A549 (cell line): ENCODE measurements at regions not wholly inside any gene's neighbourhood (a gene's known extent, or its start where the extent isn't known, plus 50 kb on each side); places are given as distances from the start of the nearest gene placed in this dataset.

ENCODE experiments used
- ATAC-seq, 2 experiments: fragments of 200-7000 bp in 1 of 2; fragments of >200 bp in 1 of 2; cut with Nextera tagmentation in 1 of 2; cut with Tn5 transposase in 1 of 2; 3 replicates each; pipeline versions ENCODE4 v1.8.0 to v1.9.1; 2018 to 2020; ENCODE audit warnings: mild to moderate bottlenecking in 1 of 2, moderate library complexity in 1 of 2
- CTCF ChIA-PET: fragments of 300-600 bp; sonication (Branson Sonifier 250); formaldehyde crosslinking; extraction: SDS; loops from one replicate; lab custom pipeline; 2021; ENCODE audit warnings: antibody characterized with exemption, inconsistent platforms; lab: Yijun Ruan, JAX
- POLR2A ChIA-PET: fragments of 350-600 bp; formaldehyde crosslinking; extraction: SDS; loops from one replicate; lab custom pipeline; 2021; ENCODE audit warnings: antibody characterized with exemption, inconsistent platforms; lab: Yijun Ruan, JAX
- DNase-seq, 2 experiments: peaks; one replicate each; pipeline versions ENCODE4 v3.0.0 to v3.0.0-alpha.2; 2011 to 2016; ENCODE audit warnings: low read depth in 1 of 2, low spot score in 1 of 2
- FAIRE-seq: peaks from 2 replicates; lab custom pipeline; 2011; peaks lifted over from hg19 to GRCh38; lab: Jason Lieb, UNC
- H3K27ac ChIP-seq, 2 experiments: fragments of >200 bp; sonication (Bioruptor Twin); formaldehyde crosslinking; 3 replicates each; pipeline ENCODE4 v1.5.1; 2016 to 2017
- H3K4me1 ChIP-seq: fragments of >200 bp; sonication (Bioruptor Twin); formaldehyde crosslinking; 3 replicates; pipeline ENCODE4 v1.6.1; 2016
- H3K4me2 ChIP-seq: fragments of >200 bp; sonication (Bioruptor Twin); formaldehyde crosslinking; 3 replicates; pipeline ENCODE4 v1.6.1; 2016
- H3K4me3 ChIP-seq: fragments of >200 bp; sonication (Bioruptor Twin); formaldehyde crosslinking; 3 replicates; pipeline ENCODE4 v1.5.1; 2016
- H3K9me3 ChIP-seq: fragments of >200 bp; sonication (Bioruptor Twin); formaldehyde crosslinking; 3 replicates; pipeline ENCODE4 v1.6.1; 2016
- CBX2 ChIP-seq: fragments of 200-600 bp; sonication (generic); IDR thresholded peaks from 2 replicates; pipeline ENCODE4 v1.6.1; 2016; ENCODE audit warnings: low read depth, mild to moderate bottlenecking, borderline replicate concordance
- CEBPB ChIP-seq, 2 experiments: fragments of >200 bp in 1 of 2; sonication (Bioruptor Twin) in 1 of 2; formaldehyde crosslinking in 1 of 2; IDR thresholded peaks; 2 replicates each; pipeline ENCODE4 v1.6.1; 2012 to 2016
- CHD2 ChIP-seq: fragments of 150-350 bp; IDR thresholded peaks from 2 replicates; pipeline ENCODE4 v1.6.1; 2014; ENCODE audit warnings: low read length; ENCODE audit not compliant: partially characterized antibody
- EP300 ChIP-seq, 2 experiments: fragments of >200 bp; sonication (Bioruptor Twin); formaldehyde crosslinking; IDR thresholded peaks; 2 replicates in 1 of 2; 3 replicates in 1 of 2; pipeline ENCODE4 v1.6.1; 2016 to 2017
- GATA3 ChIP-seq: IDR thresholded peaks from 2 replicates; pipeline ENCODE4 v1.6.1; 2012; ENCODE audit warnings: borderline replicate concordance
- HOXA7 ChIP-seq: fragments of 250-450 bp; sonication (Bioruptor Pico); IDR thresholded peaks from 2 replicates; pipeline ENCODE4 v1.5.0; 2020; ENCODE audit warnings: mild to moderate bottlenecking, moderate library complexity
- JUN ChIP-seq, 2 experiments: fragments of >200 bp; sonication (Bioruptor Twin); formaldehyde crosslinking; IDR thresholded peaks; 2 replicates in 1 of 2; 3 replicates in 1 of 2; pipeline ENCODE4 v1.6.1; 2016 to 2017
- JUNB ChIP-seq: fragments of >200 bp; sonication (Bioruptor Twin); formaldehyde crosslinking; IDR thresholded peaks from 2 replicates; pipeline ENCODE4 v1.6.1; 2016
- MAFK ChIP-seq: fragments of 450-650 bp; IDR thresholded peaks from 2 replicates; pipeline ENCODE4 v1.6.1; 2014; ENCODE audit not compliant: partially characterized antibody
- MYC ChIP-seq: IDR thresholded peaks from 2 replicates; pipeline ENCODE4 v1.6.1; 2012; ENCODE audit warnings: mild to moderate bottlenecking, inconsistent platforms, low read length, improper control_type of control experiment, borderline replicate concordance
- NR3C1 ChIP-seq: fragments of >200 bp; sonication (Bioruptor Twin); formaldehyde crosslinking; IDR thresholded peaks from 3 replicates; pipeline ENCODE4 v1.6.1; 2017
- PBX3 ChIP-seq: IDR thresholded peaks from 2 replicates; pipeline ENCODE4 v1.6.1; 2012
- PHF8 ChIP-seq: fragments of 200-600 bp; sonication (generic); IDR thresholded peaks from 2 replicates; pipeline ENCODE4 v1.6.1; 2016; ENCODE audit warnings: low read depth, mild to moderate bottlenecking, antibody characterized with exemption, moderate library complexity, borderline replicate concordance
- POLR2A ChIP-seq: IDR thresholded peaks from 2 replicates; pipeline ENCODE4 v1.6.1; 2012; ENCODE audit warnings: mild to moderate bottlenecking, low read length
- POLR2AphosphoS2 ChIP-seq: conservative IDR thresholded peaks from 2 replicates; pipeline ENCODE4 v1.6.1; 2012; ENCODE audit warnings: low read length, improper control_type of control experiment, inconsistent platforms
- RAD21 ChIP-seq, 2 experiments: fragments of >200 bp in 1 of 2; sonication (Bioruptor Twin) in 1 of 2; formaldehyde crosslinking in 1 of 2; IDR thresholded peaks in 1 of 2; conservative IDR thresholded peaks in 1 of 2; 2 replicates in 1 of 2; 3 replicates in 1 of 2; pipeline ENCODE4 v1.6.1; 2012 to 2018; ENCODE audit warnings: inconsistent platforms in 1 of 2
- RCOR1 ChIP-seq: fragments of 150-350 bp; IDR thresholded peaks from 2 replicates; pipeline ENCODE4 v1.6.1; 2014; ENCODE audit warnings: antibody characterized with exemption, low read length, low read depth
- RFX5 ChIP-seq: fragments of 450-650 bp; IDR thresholded peaks from 2 replicates; pipeline ENCODE4 v1.7.1; 2014; ENCODE audit warnings: antibody characterized with exemption, mild to moderate bottlenecking, moderate library complexity
- RNF2 ChIP-seq: fragments of 200-600 bp; sonication (generic); IDR thresholded peaks from 2 replicates; pipeline ENCODE4 v1.6.1; 2016; ENCODE audit warnings: low read depth, mild to moderate bottlenecking, antibody characterized with exemption, moderate library complexity, borderline replicate concordance
- SMC3 ChIP-seq: fragments of >200 bp; sonication (Bioruptor Twin); formaldehyde crosslinking; IDR thresholded peaks from 3 replicates; pipeline ENCODE4 v1.6.1; 2018; ENCODE audit warnings: inconsistent platforms
- USF2 ChIP-seq: fragments of 450-650 bp; IDR thresholded peaks from 2 replicates; pipeline ENCODE4 v1.6.1; 2014; ENCODE audit warnings: antibody characterized with exemption
- ZNF302 ChIP-seq: fragments of 250-450 bp; sonication (Bioruptor Pico); IDR thresholded peaks from 2 replicates; pipeline ENCODE4 v1.9.0; 2021; ENCODE audit warnings: inconsistent platforms, mild to moderate bottlenecking, moderate library complexity
- ZSCAN20 ChIP-seq: fragments of 250-450 bp; sonication (Bioruptor Pico); IDR thresholded peaks from 2 replicates; pipeline ENCODE4 v1.8.0; 2022; ENCODE audit warnings: mild to moderate bottlenecking, moderate library complexity
- WGBS: methylation state at CpG from one replicate; pipeline ENCODE4 v1.1.6; 2017; ENCODE audit errors: missing lambda C conversion rate; 5-methylcytosine and 5-hydroxymethylcytosine counted together
- TF ChIP-seq, protein P1 (sequence below): fragments of >200 bp; sonication (Bioruptor Twin); formaldehyde crosslinking; IDR thresholded peaks from 3 replicates; pipeline ENCODE4 v1.6.1; 2016
- TF ChIP-seq, protein P2 (sequence below): fragments of 200-600 bp; sonication (generic); IDR thresholded peaks from 2 replicates; pipeline ENCODE4 v1.6.1; 2016; ENCODE audit warnings: antibody characterized with exemption, mild to moderate bottlenecking, moderate library complexity

GRCh38 chr2:207405150-207405549 lies 124.6 kb upstream of the CREB1 start (continued):
- TF ChIP-seq JUNB (no peak), PHF8 (no peak)

DNA sequence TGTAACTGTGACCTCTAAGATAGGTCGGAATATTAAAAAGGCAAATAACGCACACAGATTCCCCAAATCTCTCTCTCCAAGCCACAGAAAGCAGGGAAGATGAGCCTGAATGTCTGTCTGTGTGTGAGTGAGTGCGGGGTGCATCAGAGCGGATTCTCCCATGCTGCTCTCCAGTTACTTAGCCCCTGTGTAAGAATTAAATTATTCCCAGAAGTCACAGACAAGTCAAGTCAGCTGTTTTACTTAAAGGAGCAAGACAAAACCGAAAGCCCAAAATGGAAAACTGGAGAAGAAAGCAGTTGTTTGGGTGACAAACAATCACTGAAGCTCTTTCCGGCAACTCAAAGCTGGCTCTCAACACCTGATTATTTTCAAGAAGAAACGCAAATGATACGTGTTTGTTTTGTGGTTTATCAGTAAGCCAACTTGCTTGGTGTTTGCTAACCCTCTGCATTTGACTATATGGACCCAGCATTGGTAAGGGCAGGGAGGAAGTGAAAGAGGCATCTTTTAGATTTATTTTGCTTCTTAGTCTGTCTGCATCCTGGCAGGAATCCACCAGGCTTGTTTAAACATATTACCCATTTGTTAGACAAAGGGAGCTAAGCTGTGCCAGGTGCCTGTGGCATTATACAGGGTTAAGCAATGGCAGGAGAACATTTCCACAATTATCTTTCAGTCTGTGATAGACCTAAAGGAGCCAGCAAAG lies 121.5 kb upstream of the CREB1 start:
- ATAC-seq (peak; percentile 80 to 93), FAIRE-seq (no peak), DNase-seq (peak; percentile 2 to 88)
- TF ChIP-seq CEBPB (IDR thresholded peaks at IDR 0.05) (peak; percentile 73 to 85; a peak in 3 of 4 replicates), SMC3 (peak; percentile 34; the same call in 2 of the 3 replicates), MAFK (peak; percentile 74), ZSCAN20 (no peak), RCOR1 (no peak), JUN (IDR thresholded peaks at IDR 0.05) (peak; percentile 37 to 65; a peak in 1 of 5 replicates), EP300 (IDR thresholded peaks at IDR 0.05) (peak; percentile 26 to 30; a peak in 2 of 5 replicates), RNF2 (no peak), RAD21 (conservative IDR thresholded peaks at IDR 0.05 in 1 of 2, IDR thresholded peaks at IDR 0.05 in 1 of 2) (peak in 1 of 2 experiments; percentile 40; a peak in 1 of 5 replicates), JUNB (peak; percentile 51; the same call in 1 of the 2 replicates), CBX2 (no peak), HOXA7 (no peak), GATA3 (peak; percentile 82)
- TF ChIP-seq, protein P1, sequence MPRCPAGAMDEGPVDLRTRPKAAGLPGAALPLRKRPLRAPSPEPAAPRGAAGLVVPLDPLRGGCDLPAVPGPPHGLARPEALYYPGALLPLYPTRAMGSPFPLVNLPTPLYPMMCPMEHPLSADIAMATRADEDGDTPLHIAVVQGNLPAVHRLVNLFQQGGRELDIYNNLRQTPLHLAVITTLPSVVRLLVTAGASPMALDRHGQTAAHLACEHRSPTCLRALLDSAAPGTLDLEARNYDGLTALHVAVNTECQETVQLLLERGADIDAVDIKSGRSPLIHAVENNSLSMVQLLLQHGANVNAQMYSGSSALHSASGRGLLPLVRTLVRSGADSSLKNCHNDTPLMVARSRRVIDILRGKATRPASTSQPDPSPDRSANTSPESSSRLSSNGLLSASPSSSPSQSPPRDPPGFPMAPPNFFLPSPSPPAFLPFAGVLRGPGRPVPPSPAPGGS: peak; percentile 51; the same call in 1 of the 3 replicates
- H3K4me1 ChIP-seq: peaks cover 24% of the 10 kb centered on the region
- H3K9me3 ChIP-seq: no peaks in the 10 kb centered on the region
- H3K4me3 ChIP-seq: peak overlapping the region; percentile 21
- H3K27ac ChIP-seq: peak overlapping the region; percentile 74 to 75
- H3K4me2 ChIP-seq: peak overlapping the region; percentile 87
- 4% methylated on average over 8 of the region's 8 CpGs for WGBS
- CTCF ChIA-PET: interaction anchor here (0.9 kb wide), 1 partner anchor 68 kb away, joined by 3 read pairs; no protein-coding TSS in a partner anchor
- POLR2A ChIA-PET: no interaction called here

- ChIA-PET CTCF (interaction anchor here (0.7 kb wide), 1 partner anchor 10 kb away, joined by 3 read pairs; no protein-coding TSS in a partner anchor), POLR2A (no interaction called here)
- FAIRE-seq (no peak), DNase-seq (no peak), ATAC-seq (no peak)
- TF ChIP-seq CBX2 (no peak), SMC3 (no peak), MYC (no peak), POLR2AphosphoS2 (no peak), POLR2A (no peak), USF2 (no peak), CHD2 (no peak), NR3C1 (no peak), MAFK (no peak), RFX5 (no peak), RAD21 (conservative IDR thresholded peaks at IDR 0.05 in 1 of 2, IDR thresholded peaks at IDR 0.05 in 1 of 2) (no peak), ZNF302 (CRISPR knock-in tag) (no peak), PBX3 (no peak)
- TF ChIP-seq, protein P2, sequence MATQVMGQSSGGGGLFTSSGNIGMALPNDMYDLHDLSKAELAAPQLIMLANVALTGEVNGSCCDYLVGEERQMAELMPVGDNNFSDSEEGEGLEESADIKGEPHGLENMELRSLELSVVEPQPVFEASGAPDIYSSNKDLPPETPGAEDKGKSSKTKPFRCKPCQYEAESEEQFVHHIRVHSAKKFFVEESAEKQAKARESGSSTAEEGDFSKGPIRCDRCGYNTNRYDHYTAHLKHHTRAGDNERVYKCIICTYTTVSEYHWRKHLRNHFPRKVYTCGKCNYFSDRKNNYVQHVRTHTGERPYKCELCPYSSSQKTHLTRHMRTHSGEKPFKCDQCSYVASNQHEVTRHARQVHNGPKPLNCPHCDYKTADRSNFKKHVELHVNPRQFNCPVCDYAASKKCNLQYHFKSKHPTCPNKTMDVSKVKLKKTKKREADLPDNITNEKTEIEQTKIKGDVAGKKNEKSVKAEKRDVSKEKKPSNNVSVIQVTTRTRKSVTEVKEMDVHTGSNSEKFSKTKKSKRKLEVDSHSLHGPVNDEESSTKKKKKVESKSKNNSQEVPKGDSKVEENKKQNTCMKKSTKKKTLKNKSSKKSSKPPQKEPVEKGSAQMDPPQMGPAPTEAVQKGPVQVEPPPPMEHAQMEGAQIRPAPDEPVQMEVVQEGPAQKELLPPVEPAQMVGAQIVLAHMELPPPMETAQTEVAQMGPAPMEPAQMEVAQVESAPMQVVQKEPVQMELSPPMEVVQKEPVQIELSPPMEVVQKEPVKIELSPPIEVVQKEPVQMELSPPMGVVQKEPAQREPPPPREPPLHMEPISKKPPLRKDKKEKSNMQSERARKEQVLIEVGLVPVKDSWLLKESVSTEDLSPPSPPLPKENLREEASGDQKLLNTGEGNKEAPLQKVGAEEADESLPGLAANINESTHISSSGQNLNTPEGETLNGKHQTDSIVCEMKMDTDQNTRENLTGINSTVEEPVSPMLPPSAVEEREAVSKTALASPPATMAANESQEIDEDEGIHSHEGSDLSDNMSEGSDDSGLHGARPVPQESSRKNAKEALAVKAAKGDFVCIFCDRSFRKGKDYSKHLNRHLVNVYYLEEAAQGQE: no peak
- H3K9me3 ChIP-seq: no peaks in the 10 kb centered on the region
- H3K4me2 ChIP-seq: peak overlapping the region; percentile 87; the same call in 2 of the 3 replicates
- no peak overlapping the region for H3K4me3 ChIP-seq
- peak overlapping the region; percentile 74 to 75; a peak in 5 of 6 replicates for H3K27ac ChIP-seq
- 90% methylated on average over 4 of the region's 4 CpGs for WGBS
- H3K4me1 ChIP-seq: peaks cover 24% of the 10 kb centered on the region
Measured at GRCh38 chr2:207409517-207409916, 120.2 kb upstream of the CREB1 start.
